HUES48 (cell line): ENCODE measurements at regions not wholly inside any gene's neighbourhood (a gene's known extent, or its start where the extent isn't known, plus 50 kb on each side); places are given as distances from the start of the nearest gene placed in this dataset.

Experiments used
- H3K27ac ChIP-seq: one replicate; pipeline ENCODE4 v1.7.0; 2013; ENCODE audit warnings: low read depth, low read length, inconsistent platforms
- H3K27me3 ChIP-seq: 2 replicates; pipeline ENCODE4 v1.6.1; 2013; ENCODE audit warnings: mild to moderate bottlenecking, low read length; ENCODE audit not compliant: control insufficient read depth, insufficient read depth
- H3K36me3 ChIP-seq: 2 replicates; pipeline ENCODE4 v1.6.1; 2013; ENCODE audit warnings: low read length; ENCODE audit not compliant: control insufficient read depth, insufficient read depth
- H3K4me1 ChIP-seq: 2 replicates; pipeline ENCODE4 v1.6.1; 2013; ENCODE audit warnings: mild to moderate bottlenecking, low read length; ENCODE audit not compliant: control insufficient read depth, insufficient read depth
- H3K4me3 ChIP-seq: 2 replicates; pipeline ENCODE4 v1.5.1; 2013; ENCODE audit warnings: mild to moderate bottlenecking, low read depth, low read length
- H3K9ac ChIP-seq: 2 replicates; pipeline ENCODE4 v1.6.1; 2013; ENCODE audit warnings: mild to moderate bottlenecking, low read depth, low read length, moderate library complexity
- H3K9me3 ChIP-seq: 2 replicates; pipeline ENCODE4 v1.6.1; 2013; ENCODE audit warnings: low read length; ENCODE audit not compliant: control insufficient read depth, insufficient read depth

DNA sequence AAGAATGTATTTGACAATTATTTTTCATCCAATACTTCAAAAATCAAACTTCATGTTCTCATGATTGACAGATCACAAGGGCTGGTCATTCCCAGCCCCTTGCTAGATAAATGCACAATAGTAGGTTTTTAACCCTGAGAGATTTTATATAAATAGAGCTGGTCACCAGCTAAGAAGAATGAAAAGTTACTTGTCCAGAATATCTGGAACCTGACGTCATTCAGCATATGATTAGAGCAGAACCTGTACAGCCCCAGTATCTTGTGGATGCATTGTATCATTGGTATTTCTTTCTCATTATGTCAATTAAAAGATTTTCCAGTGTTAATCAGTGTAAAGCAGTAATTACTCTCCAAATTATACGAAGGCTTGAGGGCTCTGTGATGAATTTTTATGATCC lies 202.8 kb upstream of the RND3 start:
- H3K9me3 ChIP-seq: no peaks in the 10 kb centered on the region
- H3K27me3 ChIP-seq: no peaks in the 10 kb centered on the region
- H3K4me1 ChIP-seq: no peaks in the 10 kb centered on the region
- H3K4me3 ChIP-seq: no peak overlapping the region
- H3K27ac ChIP-seq: no peak overlapping the region
- H3K9ac ChIP-seq: no peak overlapping the region
- no peaks in the 10 kb centered on the region for H3K36me3 ChIP-seq

DNA sequence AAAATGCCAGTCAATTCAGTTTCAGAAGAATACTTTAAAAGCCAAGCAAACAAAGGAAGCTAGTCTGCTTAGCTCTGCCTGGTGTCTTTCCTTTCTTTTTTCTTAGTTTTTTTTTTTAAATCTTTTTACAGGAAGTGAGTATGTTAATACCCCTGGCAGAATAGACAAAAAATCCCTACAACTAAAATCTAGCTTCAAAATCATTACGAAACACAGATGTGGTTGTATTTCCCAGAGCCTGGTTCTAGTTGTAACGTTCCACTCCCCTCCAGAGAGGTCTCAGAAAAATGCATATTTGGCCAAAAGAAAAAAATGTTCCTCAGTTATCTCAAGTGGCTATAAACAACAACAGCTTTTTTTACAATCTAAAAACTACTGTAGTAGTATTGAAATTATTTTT lies 202.1 kb upstream of the RND3 start:
- H3K27me3 ChIP-seq: no peaks in the 10 kb centered on the region
- no peak overlapping the region for H3K4me3 ChIP-seq
- H3K9ac ChIP-seq: no peak overlapping the region
- no peaks in the 10 kb centered on the region for H3K36me3 ChIP-seq
- no peaks in the 10 kb centered on the region for H3K9me3 ChIP-seq
- no peak overlapping the region for H3K27ac ChIP-seq
- no peaks in the 10 kb centered on the region for H3K4me1 ChIP-seq

DNA sequence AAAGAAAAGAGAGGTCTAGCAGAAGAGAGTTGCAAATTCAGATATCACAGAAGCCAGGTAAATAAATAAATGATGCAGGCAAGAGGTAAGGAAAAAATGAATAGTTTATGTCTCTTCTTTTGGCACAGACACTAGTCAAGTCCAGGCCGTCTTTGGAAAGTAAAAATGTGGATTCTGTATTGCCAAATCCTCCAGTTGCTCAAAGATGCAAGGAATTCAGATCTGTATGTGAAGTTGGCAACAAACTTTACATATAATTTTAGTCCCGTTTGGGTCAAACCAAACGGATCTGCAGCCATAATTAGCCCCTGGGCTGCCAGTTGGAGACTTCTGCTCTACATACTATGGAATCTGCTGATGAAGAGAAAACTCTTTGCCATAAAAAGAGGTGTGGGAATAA lies 200.5 kb upstream of the RND3 start:
- Histone ChIP-seq H3K36me3 (no peaks in the 10 kb centered on the region), H3K4me1 (no peaks in the 10 kb centered on the region), H3K9me3 (no peaks in the 10 kb centered on the region), H3K27me3 (no peaks in the 10 kb centered on the region), H3K4me3 (no peak overlapping the region), H3K9ac (no peak overlapping the region), H3K27ac (no peak overlapping the region)

DNA sequence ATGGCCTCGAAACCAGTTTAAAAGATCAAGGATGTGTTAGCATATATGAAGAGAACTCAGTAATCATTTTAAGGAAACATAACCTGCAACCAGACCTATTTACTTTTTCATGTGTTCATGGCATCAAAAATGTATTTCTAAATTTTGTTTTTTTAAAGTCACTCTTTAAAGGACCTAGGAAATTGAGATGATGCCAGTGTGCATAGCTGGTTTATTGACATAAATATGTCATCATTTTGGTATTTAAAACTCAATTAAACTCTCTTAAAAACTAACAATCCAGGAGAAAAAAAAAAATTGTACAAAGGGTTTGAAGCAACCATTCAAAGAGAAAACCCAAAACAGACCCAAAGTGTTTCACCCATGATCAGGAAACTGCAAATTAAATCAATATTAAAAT lies 198.9 kb upstream of the RND3 start:
- no peak overlapping the region for H3K27ac ChIP-seq
- H3K9ac ChIP-seq: no peak overlapping the region
- no peak overlapping the region for H3K4me3 ChIP-seq
- no peaks in the 10 kb centered on the region for H3K36me3 ChIP-seq
- H3K4me1 ChIP-seq: no peaks in the 10 kb centered on the region
- no peaks in the 10 kb centered on the region for H3K9me3 ChIP-seq
- no peaks in the 10 kb centered on the region for H3K27me3 ChIP-seq

DNA sequence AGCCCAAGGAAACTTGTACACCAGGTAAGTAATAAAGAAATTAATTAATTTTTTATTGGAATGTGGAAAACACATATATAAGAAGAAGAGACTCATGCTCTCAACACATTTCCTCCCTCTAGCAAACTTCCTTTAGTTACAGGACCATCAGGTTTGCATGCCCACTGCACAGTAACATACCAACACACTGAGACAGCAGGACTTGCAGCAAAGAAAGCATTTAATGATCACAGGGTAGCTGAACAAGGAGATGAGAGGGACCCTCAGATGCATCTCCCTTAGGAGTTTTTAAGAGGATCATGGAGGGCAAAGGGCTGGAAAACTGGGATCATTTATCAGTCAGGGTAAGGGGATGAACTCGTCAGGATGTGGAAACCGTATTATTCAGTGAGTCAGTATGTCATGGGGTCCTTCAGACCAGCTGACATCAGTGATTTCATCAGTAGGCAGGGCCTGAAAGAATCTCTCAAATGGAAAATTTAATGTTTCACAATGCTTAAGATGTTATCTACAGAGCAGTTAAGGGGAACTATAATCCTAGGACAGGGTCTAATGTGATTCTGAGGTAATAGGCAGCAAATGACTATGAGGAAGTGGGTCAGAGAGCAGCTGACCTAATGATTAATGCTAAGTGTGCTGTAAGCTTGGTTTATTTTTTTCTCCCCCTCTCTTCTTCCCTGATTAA lies 193.8 kb upstream of the RND3 start:
- no peak overlapping the region for H3K9ac ChIP-seq
- no peak overlapping the region for H3K4me3 ChIP-seq
- no peaks in the 10 kb centered on the region for H3K9me3 ChIP-seq
- H3K36me3 ChIP-seq: no peaks in the 10 kb centered on the region
- H3K4me1 ChIP-seq: peaks cover 12% of the 10 kb centered on the region
- no peak overlapping the region for H3K27ac ChIP-seq
- H3K27me3 ChIP-seq: no peaks in the 10 kb centered on the region

DNA sequence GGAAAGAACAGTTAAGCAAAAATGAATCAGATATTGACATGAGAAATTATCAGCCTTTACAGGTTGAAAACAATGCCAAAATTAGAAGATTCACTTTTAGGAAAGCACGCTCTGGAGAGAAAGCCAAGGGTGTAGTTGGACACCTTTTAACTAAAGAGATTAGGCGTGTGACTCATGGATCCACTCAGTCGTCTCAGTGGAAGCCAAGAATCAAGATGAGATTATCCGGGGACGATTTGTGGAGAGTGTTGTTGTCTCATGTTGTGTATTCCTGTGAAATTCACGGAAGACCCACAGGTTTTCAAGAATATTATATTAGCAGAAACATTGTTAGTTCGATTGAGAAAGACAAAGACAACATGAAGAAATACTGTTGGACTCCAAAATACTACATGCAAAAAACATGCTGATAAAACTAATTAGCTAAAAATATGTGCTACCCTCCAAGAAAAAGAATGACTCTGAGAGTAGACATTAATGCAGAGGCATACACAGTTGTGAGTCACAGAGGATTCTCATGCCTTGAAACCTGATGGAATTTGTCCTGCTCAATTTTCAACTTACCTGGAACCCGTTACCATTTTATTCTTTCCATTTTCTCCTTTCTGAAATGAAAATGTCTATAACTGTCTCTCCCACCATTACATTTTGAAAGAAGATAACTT lies 192.1 kb upstream of the RND3 start:
- Histone ChIP-seq H3K9ac (no peak overlapping the region), H3K36me3 (no peaks in the 10 kb centered on the region), H3K4me3 (no peak overlapping the region), H3K27ac (no peak overlapping the region), H3K27me3 (no peaks in the 10 kb centered on the region), H3K9me3 (no peaks in the 10 kb centered on the region), H3K4me1 (peaks cover 12% of the 10 kb centered on the region)

DNA sequence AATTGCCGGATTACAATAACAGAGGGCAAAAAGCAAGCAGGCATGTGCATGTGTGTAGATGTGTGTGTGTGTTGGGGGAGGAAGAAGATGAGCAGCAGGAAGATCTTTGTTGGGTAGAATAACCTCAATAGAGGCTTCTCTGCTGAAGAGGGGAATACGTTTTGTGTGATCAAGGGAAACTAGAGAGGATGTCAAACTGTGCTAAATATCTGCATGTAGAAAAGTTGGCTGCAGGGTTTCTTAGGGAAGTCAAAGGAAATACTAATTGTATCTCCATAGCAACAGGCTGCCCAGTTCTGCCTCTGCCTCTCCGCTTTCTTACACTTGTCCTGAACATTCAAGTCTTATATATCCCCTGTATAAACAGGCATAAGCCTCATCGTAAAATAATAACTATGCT lies 190.1 kb upstream of the RND3 start:
- no peaks in the 10 kb centered on the region for H3K27me3 ChIP-seq
- no peak overlapping the region for H3K4me3 ChIP-seq
- H3K4me1 ChIP-seq: peaks cover 12% of the 10 kb centered on the region
- H3K9ac ChIP-seq: no peak overlapping the region
- no peaks in the 10 kb centered on the region for H3K36me3 ChIP-seq
- H3K9me3 ChIP-seq: no peaks in the 10 kb centered on the region
- peak overlapping the region; percentile 50 for H3K27ac ChIP-seq

DNA sequence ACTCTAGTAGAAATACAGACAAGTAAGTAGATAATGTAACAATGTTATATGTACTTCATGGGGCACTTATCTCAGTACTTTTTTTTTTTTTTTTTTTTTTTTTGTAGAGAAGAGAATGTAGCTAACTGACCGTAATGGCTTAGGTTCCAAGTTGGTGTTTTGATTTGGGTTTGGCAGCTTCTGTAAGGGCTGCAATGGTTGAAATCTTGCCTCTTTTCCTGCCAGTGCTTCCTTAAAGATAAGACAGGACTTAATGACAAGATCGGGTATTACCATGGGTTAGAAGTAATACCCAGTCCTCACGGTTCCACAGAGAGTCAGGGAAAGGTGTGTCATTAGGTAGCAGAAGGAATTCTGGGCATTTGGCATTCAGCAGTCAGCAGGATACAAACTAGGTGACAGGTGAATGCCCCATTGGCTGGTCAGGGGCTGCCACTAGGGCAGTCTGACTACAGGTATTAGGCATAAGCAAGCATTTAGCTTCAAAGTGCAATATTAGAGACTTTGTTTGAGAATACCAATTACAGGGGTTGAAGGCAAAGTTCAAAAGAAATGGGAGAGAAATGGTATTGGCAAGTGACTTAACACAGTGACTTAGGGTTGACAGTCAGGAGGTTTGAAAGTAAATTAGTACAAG lies 189.4 kb upstream of the RND3 start:
- H3K27ac ChIP-seq: peak overlapping the region; percentile 50
- H3K9ac ChIP-seq: no peak overlapping the region
- no peaks in the 10 kb centered on the region for H3K36me3 ChIP-seq
- H3K4me1 ChIP-seq: peaks cover 12% of the 10 kb centered on the region
- no peaks in the 10 kb centered on the region for H3K9me3 ChIP-seq
- H3K4me3 ChIP-seq: no peak overlapping the region
- H3K27me3 ChIP-seq: no peaks in the 10 kb centered on the region

DNA sequence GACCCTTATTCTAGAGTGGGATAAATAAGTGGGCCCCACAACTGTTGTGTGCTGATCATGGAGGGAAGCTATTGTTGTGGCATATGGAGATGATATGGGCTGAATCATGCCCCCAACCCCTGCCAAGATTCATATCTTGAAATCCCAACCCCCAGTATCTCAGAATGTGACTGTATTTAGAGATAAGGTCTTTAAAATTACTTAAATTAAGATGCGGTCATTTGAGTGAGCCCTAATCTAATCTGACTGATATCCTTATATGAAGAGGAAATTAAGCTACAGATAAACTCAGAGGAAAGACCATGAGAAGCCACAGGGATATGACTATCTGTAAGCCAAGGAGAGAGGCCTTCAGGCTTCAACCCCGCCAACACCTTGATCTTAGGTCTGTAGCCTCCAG lies 188.3 kb upstream of the RND3 start:
- H3K4me3 ChIP-seq: no peak overlapping the region
- H3K27me3 ChIP-seq: no peaks in the 10 kb centered on the region
- no peaks in the 10 kb centered on the region for H3K36me3 ChIP-seq
- no peaks in the 10 kb centered on the region for H3K9me3 ChIP-seq
- peaks cover 12% of the 10 kb centered on the region for H3K4me1 ChIP-seq
- H3K9ac ChIP-seq: no peak overlapping the region
- H3K27ac ChIP-seq: no peak overlapping the region

DNA sequence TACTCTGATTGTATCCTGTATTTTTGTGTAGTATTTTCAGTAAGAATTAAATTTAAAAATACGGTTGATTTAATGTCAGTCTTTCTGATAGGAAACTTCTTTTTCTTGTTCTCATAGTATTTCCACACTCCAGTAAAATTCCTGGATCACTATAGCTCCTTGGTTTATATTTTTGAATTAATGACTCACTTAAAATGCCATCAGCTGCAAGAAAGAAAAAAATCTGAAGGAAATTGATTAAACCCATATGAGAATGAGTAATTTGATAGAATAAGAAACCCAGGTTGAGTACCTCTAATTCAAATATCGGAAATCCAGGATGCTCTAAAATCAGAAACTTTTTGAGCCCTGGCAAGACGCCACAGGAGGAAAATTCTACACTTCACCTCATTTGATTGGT lies 186.8 kb upstream of the RND3 start:
- Histone ChIP-seq H3K27me3 (no peaks in the 10 kb centered on the region), H3K4me1 (peaks cover 12% of the 10 kb centered on the region), H3K9me3 (no peaks in the 10 kb centered on the region), H3K4me3 (no peak overlapping the region), H3K9ac (no peak overlapping the region), H3K27ac (no peak overlapping the region), H3K36me3 (no peaks in the 10 kb centered on the region)

DNA sequence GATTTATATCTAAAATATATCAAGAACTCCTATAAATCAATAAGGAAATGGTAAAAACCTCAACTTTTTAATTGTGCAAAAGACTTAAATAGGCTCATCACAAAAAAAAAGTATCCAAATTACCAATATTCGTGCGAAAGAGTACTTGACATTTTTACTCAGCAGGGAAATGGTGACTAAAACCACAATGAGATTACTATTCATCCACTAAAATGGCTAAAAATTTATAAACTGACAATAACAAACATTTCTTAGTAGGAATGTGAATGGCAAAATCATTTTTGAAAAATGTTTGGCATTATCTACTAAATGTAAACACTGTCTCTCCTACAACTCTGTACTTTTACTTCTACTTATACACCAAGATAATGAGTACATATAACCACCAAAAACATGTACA lies 184.8 kb upstream of the RND3 start:
- Histone ChIP-seq H3K36me3 (no peaks in the 10 kb centered on the region), H3K27ac (no peak overlapping the region), H3K4me1 (peaks cover 7% of the 10 kb centered on the region), H3K4me3 (no peak overlapping the region), H3K9ac (no peak overlapping the region), H3K27me3 (no peaks in the 10 kb centered on the region), H3K9me3 (no peaks in the 10 kb centered on the region)
